HepG2 (cell line): ENCODE measurements at regions not wholly inside any gene's neighbourhood (a gene's known extent, or its start where the extent isn't known, plus 50 kb on each side); places are given as distances from the start of the nearest gene placed in this dataset.

Source experiments
- EHMT2 ChIP-seq: fragments of 200-600 bp; sonication (generic); IDR thresholded peaks from 2 replicates; pipeline ENCODE4 v1.7.0; 2017; ENCODE audit warnings: antibody characterized with exemption, low read depth, low read length, borderline replicate concordance
- FOXJ3 ChIP-seq: sonication (generic); formaldehyde crosslinking; IDR thresholded peaks from 2 replicates; pipeline ENCODE4 v1.4.0; 2020; ENCODE audit warnings: missing genetic modification reagents, mild to moderate bottlenecking, borderline replicate concordance
- HNRNPUL1 ChIP-seq: fragments of 200-400 bp; formaldehyde crosslinking; IDR thresholded peaks from 2 replicates; pipeline ENCODE4 v1.6.1; 2017; ENCODE audit warnings: low read depth, mild to moderate bottlenecking, low read length, moderate library complexity
- TMF1 ChIP-seq: sonication (generic); formaldehyde crosslinking; IDR thresholded peaks from 2 replicates; pipeline ENCODE4 v1.8.1; 2022; ENCODE audit warnings: low read depth, missing genetic modification reagents
- TF ChIP-seq, protein P1 (sequence below), 2 experiments: IDR thresholded peaks; 2 replicates each; pipeline ENCODE4 v1.6.1; 2011 to 2012; ENCODE audit warnings: low read length in 2 of 2, borderline replicate concordance in 1 of 2, low read depth in 1 of 2, mild to moderate bottlenecking in 1 of 2, moderate library complexity in 1 of 2

GRCh38 chr2:175744000-175744399, 258.1 kb downstream of the LNPK start:
- TF ChIP-seq, protein P1, sequence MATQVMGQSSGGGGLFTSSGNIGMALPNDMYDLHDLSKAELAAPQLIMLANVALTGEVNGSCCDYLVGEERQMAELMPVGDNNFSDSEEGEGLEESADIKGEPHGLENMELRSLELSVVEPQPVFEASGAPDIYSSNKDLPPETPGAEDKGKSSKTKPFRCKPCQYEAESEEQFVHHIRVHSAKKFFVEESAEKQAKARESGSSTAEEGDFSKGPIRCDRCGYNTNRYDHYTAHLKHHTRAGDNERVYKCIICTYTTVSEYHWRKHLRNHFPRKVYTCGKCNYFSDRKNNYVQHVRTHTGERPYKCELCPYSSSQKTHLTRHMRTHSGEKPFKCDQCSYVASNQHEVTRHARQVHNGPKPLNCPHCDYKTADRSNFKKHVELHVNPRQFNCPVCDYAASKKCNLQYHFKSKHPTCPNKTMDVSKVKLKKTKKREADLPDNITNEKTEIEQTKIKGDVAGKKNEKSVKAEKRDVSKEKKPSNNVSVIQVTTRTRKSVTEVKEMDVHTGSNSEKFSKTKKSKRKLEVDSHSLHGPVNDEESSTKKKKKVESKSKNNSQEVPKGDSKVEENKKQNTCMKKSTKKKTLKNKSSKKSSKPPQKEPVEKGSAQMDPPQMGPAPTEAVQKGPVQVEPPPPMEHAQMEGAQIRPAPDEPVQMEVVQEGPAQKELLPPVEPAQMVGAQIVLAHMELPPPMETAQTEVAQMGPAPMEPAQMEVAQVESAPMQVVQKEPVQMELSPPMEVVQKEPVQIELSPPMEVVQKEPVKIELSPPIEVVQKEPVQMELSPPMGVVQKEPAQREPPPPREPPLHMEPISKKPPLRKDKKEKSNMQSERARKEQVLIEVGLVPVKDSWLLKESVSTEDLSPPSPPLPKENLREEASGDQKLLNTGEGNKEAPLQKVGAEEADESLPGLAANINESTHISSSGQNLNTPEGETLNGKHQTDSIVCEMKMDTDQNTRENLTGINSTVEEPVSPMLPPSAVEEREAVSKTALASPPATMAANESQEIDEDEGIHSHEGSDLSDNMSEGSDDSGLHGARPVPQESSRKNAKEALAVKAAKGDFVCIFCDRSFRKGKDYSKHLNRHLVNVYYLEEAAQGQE (IDR thresholded peaks at IDR 0.05; ENCODE audit: borderline replicate concordance in 1 of 2, low read depth in 1 of 2, low read length in 2 of 2): no peak
- TF ChIP-seq HNRNPUL1 (no peak), FOXJ3 (no peak), EHMT2 (no peak), TMF1 (no peak)
